H9 (cell line): ENCODE measurements at regions not wholly inside any gene's neighbourhood (a gene's known extent, or its start where the extent isn't known, plus 50 kb on each side); places are given as distances from the start of the nearest gene placed in this dataset.

ENCODE experiments used
- DNase-seq: peaks from one replicate; pipeline ENCODE4 v3.0.0-alpha.2; 2017
- H2AFZ ChIP-seq: one replicate; pipeline ENCODE4 v1.6.1; 2013; ENCODE audit warnings: mild to moderate bottlenecking, low read length, control low read depth, moderate library complexity
- H2AK5ac ChIP-seq: 2 replicates; pipeline ENCODE4 v1.6.1; 2013; ENCODE audit warnings: low read length, control low read depth, mixed read lengths; ENCODE audit not compliant: insufficient read length
- H2BK120ac ChIP-seq: one replicate; pipeline ENCODE4 v1.6.1; 2013; ENCODE audit warnings: low read depth, mild to moderate bottlenecking, low read length, control low read depth, inconsistent platforms; ENCODE audit not compliant: poor library complexity, severe bottlenecking
- H2BK12ac ChIP-seq: 2 replicates; pipeline ENCODE4 v1.6.1; 2013; ENCODE audit warnings: low read length, control low read depth, mixed read lengths, low read depth; ENCODE audit not compliant: insufficient read length
- H2BK15ac ChIP-seq: 2 replicates; pipeline ENCODE4 v1.6.1; 2013; ENCODE audit warnings: low read depth, low read length, control low read depth
- H2BK20ac ChIP-seq: one replicate; pipeline ENCODE4 v1.6.1; 2013; ENCODE audit warnings: low read depth, mild to moderate bottlenecking, low read length, control low read depth, inconsistent platforms; ENCODE audit not compliant: poor library complexity, severe bottlenecking
- H2BK5ac ChIP-seq: 2 replicates; pipeline ENCODE4 v1.6.1; 2013; ENCODE audit warnings: low read length, control low read depth, mixed read lengths; ENCODE audit not compliant: insufficient read length
- H3K14ac ChIP-seq: 2 replicates; pipeline ENCODE4 v1.6.1; 2013; ENCODE audit warnings: low read length, control low read depth; ENCODE audit not compliant: insufficient read depth
- H3K18ac ChIP-seq: 2 replicates; pipeline ENCODE4 v1.6.1; 2013; ENCODE audit warnings: low read depth, mild to moderate bottlenecking, mixed read lengths, low read length, control low read depth; ENCODE audit not compliant: insufficient read length
- H3K23ac ChIP-seq: 2 replicates; pipeline ENCODE4 v1.6.1; 2013; ENCODE audit warnings: low read length, control low read depth, mixed read lengths, low read depth; ENCODE audit not compliant: insufficient read length
- H3K23me2 ChIP-seq: 2 replicates; pipeline ENCODE4 v1.6.1; 2013; ENCODE audit warnings: low read depth, mild to moderate bottlenecking, mixed read lengths, low read length, control low read depth; ENCODE audit not compliant: insufficient read length, poor library complexity, severe bottlenecking
- H3K27ac ChIP-seq: 2 replicates; pipeline ENCODE4 v1.5.1; 2013; ENCODE audit warnings: low read length, control low read depth, mixed read lengths, low read depth; ENCODE audit not compliant: insufficient read length
- H3K27me3 ChIP-seq: 2 replicates; pipeline ENCODE4 v1.6.1; 2013; ENCODE audit warnings: low read length, control low read depth, inconsistent platforms; ENCODE audit not compliant: insufficient read depth
- H3K4ac ChIP-seq: 2 replicates; pipeline ENCODE4 v1.6.1; 2013; ENCODE audit warnings: low read depth, mild to moderate bottlenecking, control low read depth, inconsistent platforms, low read length, moderate library complexity
- H3K4me1 ChIP-seq: 2 replicates; pipeline ENCODE4 v1.6.1; 2013; ENCODE audit warnings: low read length, control low read depth, inconsistent platforms; ENCODE audit not compliant: insufficient read depth
- H3K4me2 ChIP-seq: 2 replicates; pipeline ENCODE4 v1.6.1; 2013; ENCODE audit warnings: low read length, control low read depth, mixed read lengths; ENCODE audit not compliant: insufficient read length, insufficient read depth
- H3K56ac ChIP-seq: 2 replicates; pipeline ENCODE4 v1.6.1; 2013; ENCODE audit warnings: low read depth, mild to moderate bottlenecking, mixed read lengths, low read length, control low read depth; ENCODE audit not compliant: insufficient read length
- H3K79me1 ChIP-seq: 2 replicates; pipeline ENCODE4 v1.6.1; 2013; ENCODE audit warnings: low read depth, mild to moderate bottlenecking, moderate library complexity, low read length, control low read depth, inconsistent platforms; ENCODE audit not compliant: insufficient read depth, poor library complexity, severe bottlenecking
- H3K79me2 ChIP-seq: 2 replicates; pipeline ENCODE4 v1.6.1; 2013; ENCODE audit warnings: low read length, control low read depth, inconsistent platforms; ENCODE audit not compliant: insufficient read depth
- H3K9ac ChIP-seq: 2 replicates; pipeline ENCODE4 v1.6.1; 2013; ENCODE audit warnings: low read length, control low read depth, mixed read lengths; ENCODE audit not compliant: insufficient read length; ENCODE audit errors: extremely low read depth
- H3K9me3 ChIP-seq: one replicate; pipeline ENCODE4 v1.6.1; 2013; ENCODE audit warnings: low read depth, low read length, inconsistent platforms; ENCODE audit not compliant: control insufficient read depth
- H3T11ph ChIP-seq: one replicate; pipeline ENCODE4 v1.6.1; 2013; ENCODE audit warnings: mild to moderate bottlenecking, low read length, control low read depth, inconsistent platforms
- H4K20me1 ChIP-seq: one replicate; pipeline ENCODE4 v1.6.1; 2013; ENCODE audit not compliant: control insufficient read depth, insufficient read length, insufficient read depth
- H4K5ac ChIP-seq: 2 replicates; pipeline ENCODE4 v1.6.1; 2013; ENCODE audit warnings: low read depth, mild to moderate bottlenecking, mixed read lengths, low read length, control low read depth; ENCODE audit not compliant: insufficient read length
- H4K8ac ChIP-seq: replicated peaks from 2 replicates; pipeline ENCODE4 v1.6.1; 2013; ENCODE audit warnings: low read length, control low read depth, mixed read lengths, low read depth; ENCODE audit not compliant: insufficient read length
- H4K91ac ChIP-seq: 2 replicates; pipeline ENCODE4 v1.6.1; 2013; ENCODE audit warnings: low read depth, mild to moderate bottlenecking, moderate library complexity, mixed read lengths, low read length, control low read depth; ENCODE audit not compliant: insufficient read length
- H3K27ac Mint-ChIP-seq, 3 experiments: 2 replicates in 2 of 3; 3 replicates in 1 of 3; pipeline ENCODE4 v1.8.0; 2020 to 2021; ENCODE audit warnings: mixed read lengths in 3 of 3, mild to moderate bottlenecking in 1 of 3, moderate library complexity in 1 of 3
- H3K27me3 Mint-ChIP-seq: 2 replicates; pipeline ENCODE4 v1.8.0; 2021; ENCODE audit warnings: low read depth, mild to moderate bottlenecking, moderate library complexity, mixed read lengths
- H3K36me3 Mint-ChIP-seq, 3 experiments: 2 replicates in 2 of 3; 3 replicates in 1 of 3; pipeline ENCODE4 v1.8.0; 2020 to 2021; ENCODE audit warnings: low read depth in 3 of 3, mixed read lengths in 3 of 3; ENCODE audit not compliant: insufficient read depth in 1 of 3
- H3K4me1 Mint-ChIP-seq, 2 experiments: 2 replicates each; pipeline ENCODE4 v1.8.0; 2020; ENCODE audit warnings: mixed read lengths in 2 of 2
- H3K4me3 Mint-ChIP-seq, 2 experiments: 2 replicates in 1 of 2; 3 replicates in 1 of 2; pipeline ENCODE4 v1.8.0; 2020 to 2021; ENCODE audit warnings: mild to moderate bottlenecking in 2 of 2, mixed read lengths in 2 of 2, moderate library complexity in 1 of 2
- H3K9me3 Mint-ChIP-seq, 2 experiments: 2 replicates in 1 of 2; 3 replicates in 1 of 2; pipeline ENCODE4 v1.8.0; 2020; ENCODE audit warnings: mild to moderate bottlenecking in 2 of 2, mixed read lengths in 2 of 2, moderate library complexity in 1 of 2
- WGBS: extraction: QIAGEN DNeasy Blood & Tissue Kit; methylation state at CpG from one replicate; pipeline ENCODE4 v1.1.7; 2013; ENCODE audit warnings: missing lambda C conversion rate, low lambda C conversion rate, mixed read lengths; ENCODE audit not compliant: insufficient read length; ENCODE audit errors: extremely low coverage; 5-methylcytosine and 5-hydroxymethylcytosine counted together
- TF ChIP-seq, protein P1 (sequence below): fragments of 200-600 bp; sonication (generic); conservative IDR thresholded peaks from 3 replicates; pipeline ENCODE4 v1.8.0; 2021; ENCODE audit warnings: antibody characterized with exemption, mild to moderate bottlenecking

GRCh38 chr18:62461591-62461990, 61.2 kb upstream of the ZCCHC2 start:
- no peak overlapping the region for H3T11ph ChIP-seq
- H4K8ac ChIP-seq = no peak overlapping the region
- no peaks in the 10 kb centered on the region for H3K4me1 ChIP-seq
- Mint-ChIP-seq H3K4me1 (peaks cover 13 to 17% of the 10 kb centered on the region in 2 experiments), H3K36me3 (no peaks in the 10 kb centered on the region), H3K9me3 (no peaks in the 10 kb centered on the region), H3K27me3 (no peaks in the 10 kb centered on the region; the same call in 1 of the 2 replicates), H3K4me3 (no peak overlapping the region), H3K27ac (no peak overlapping the region)
- no peak overlapping the region for H3K56ac ChIP-seq
- H3K23ac ChIP-seq = no peak overlapping the region
- no peak overlapping the region for H2BK20ac ChIP-seq
- no peaks in the 10 kb centered on the region for H3K79me1 ChIP-seq
- H3K9ac ChIP-seq = no peak overlapping the region
- no peak overlapping the region for H2BK12ac ChIP-seq
- no peak overlapping the region for H3K27ac ChIP-seq
- H3K4ac ChIP-seq = no peak overlapping the region
- H4K5ac ChIP-seq = no peak overlapping the region
- no peak overlapping the region for H2BK15ac ChIP-seq
- no peaks in the 10 kb centered on the region for H3K23me2 ChIP-seq
- H2BK5ac ChIP-seq = no peak overlapping the region
- no peak overlapping the region for H2AFZ ChIP-seq
- TF ChIP-seq, protein P1, sequence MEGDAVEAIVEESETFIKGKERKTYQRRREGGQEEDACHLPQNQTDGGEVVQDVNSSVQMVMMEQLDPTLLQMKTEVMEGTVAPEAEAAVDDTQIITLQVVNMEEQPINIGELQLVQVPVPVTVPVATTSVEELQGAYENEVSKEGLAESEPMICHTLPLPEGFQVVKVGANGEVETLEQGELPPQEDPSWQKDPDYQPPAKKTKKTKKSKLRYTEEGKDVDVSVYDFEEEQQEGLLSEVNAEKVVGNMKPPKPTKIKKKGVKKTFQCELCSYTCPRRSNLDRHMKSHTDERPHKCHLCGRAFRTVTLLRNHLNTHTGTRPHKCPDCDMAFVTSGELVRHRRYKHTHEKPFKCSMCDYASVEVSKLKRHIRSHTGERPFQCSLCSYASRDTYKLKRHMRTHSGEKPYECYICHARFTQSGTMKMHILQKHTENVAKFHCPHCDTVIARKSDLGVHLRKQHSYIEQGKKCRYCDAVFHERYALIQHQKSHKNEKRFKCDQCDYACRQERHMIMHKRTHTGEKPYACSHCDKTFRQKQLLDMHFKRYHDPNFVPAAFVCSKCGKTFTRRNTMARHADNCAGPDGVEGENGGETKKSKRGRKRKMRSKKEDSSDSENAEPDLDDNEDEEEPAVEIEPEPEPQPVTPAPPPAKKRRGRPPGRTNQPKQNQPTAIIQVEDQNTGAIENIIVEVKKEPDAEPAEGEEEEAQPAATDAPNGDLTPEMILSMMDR = no peak
- H3K9me3 ChIP-seq = no peaks in the 10 kb centered on the region
- H4K20me1 ChIP-seq = no peaks in the 10 kb centered on the region
- H3K79me2 ChIP-seq = no peaks in the 10 kb centered on the region
- H3K27me3 ChIP-seq = no peaks in the 10 kb centered on the region
- no peak overlapping the region for H3K4me2 ChIP-seq
- H4K91ac ChIP-seq = no peak overlapping the region
- H2BK120ac ChIP-seq = no peak overlapping the region
- H3K18ac ChIP-seq = no peak overlapping the region
- WGBS = no CpG with 5 or more reads among the region's 1 CpG
- H3K14ac ChIP-seq = no peak overlapping the region
- no peak overlapping the region for H2AK5ac ChIP-seq
- no peak for DNase-seq
